OCI-LY7 (cell line): ENCODE measurements at regions not wholly inside any gene's neighbourhood (a gene's known extent, or its start where the extent isn't known, plus 50 kb on each side); places are given as distances from the start of the nearest gene placed in this dataset.

Experiments used
- CTCF ChIP-seq: fragments of 200-600 bp; sonication (generic); conservative IDR thresholded peaks from 2 replicates; pipeline ENCODE4 v1.5.1; 2014; ENCODE audit warnings: mild to moderate bottlenecking, antibody characterized with exemption, low read length, moderate library complexity, mixed read lengths
- EZH2phosphoT487 ChIP-seq: fragments of 200-600 bp; sonication (generic); IDR thresholded peaks from 2 replicates; pipeline ENCODE4 v1.6.1; 2018; ENCODE audit warnings: low read depth, borderline replicate concordance, mild to moderate bottlenecking, mixed run types, antibody characterized with exemption, low read length, moderate library complexity, mixed read lengths

- TF ChIP-seq CTCF (no peak), EZH2phosphoT487 (no peak)
Measured at GRCh38 chr2:10217489-10218435, 84.9 kb upstream of the HPCAL1 start.
